ENCODE measurements at regions not wholly inside any gene's neighbourhood (a gene's known extent, or its start where the extent isn't known, plus 50 kb on each side); places are given as distances from the start of the nearest gene placed in this dataset.

DNA sequence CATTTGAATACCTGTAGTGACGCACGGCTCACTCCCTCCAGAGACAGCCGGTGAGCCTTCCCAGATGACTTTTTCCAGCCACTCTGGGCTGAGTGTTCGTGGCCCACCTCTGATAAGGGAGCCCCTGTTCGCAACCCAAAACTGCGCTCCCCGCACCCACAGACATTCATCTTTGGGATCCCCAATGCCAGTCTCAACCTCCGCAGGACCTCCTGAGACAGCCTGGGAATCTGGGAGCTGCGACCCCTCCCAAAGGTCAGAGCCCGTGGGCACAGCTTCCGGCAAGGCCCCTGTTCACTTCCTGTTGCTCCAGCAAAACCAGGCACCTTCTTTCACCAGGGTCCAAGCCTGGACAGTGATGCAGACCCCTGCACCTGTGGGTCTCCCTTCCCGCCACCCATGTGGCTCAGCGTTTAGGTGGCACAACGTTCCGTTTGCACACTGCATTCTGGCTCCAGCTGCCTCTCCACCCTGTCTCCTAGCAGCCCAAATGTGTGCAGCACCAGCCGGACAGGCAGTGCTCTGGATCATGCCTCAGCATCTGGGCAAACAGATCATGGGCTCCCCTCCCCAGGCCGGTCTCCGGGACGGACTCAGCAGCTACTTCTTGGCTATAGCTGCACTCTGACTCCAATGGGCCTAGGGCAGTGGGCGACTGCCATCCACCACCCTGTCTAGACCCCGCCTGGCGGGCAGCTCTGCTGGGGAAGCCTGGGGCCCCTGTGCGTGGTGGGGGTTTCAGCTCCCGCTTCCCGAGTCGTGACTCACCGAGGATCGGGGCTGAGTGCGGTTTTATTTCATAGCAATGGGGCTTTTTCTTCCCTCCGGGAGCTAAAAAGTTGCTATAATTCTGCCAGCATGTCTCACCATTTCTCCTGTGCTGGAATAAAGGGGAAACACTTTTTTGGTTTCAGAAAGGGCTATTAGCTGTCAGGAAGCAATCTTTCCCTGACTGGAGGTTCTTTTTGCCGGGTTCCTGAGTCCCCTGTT is 156.0 kb downstream of the OLFM1 start:
- TF ChIP-seq TAF1 (IDR thresholded peaks at IDR 0.05; ENCODE audit: borderline replicate concordance, low read depth, low read length) (no peak), POLR2A (IDR thresholded peaks at IDR 0.05; ENCODE audit: low read depth, low read length) (no peak), POLR2AphosphoS5 (IDR thresholded peaks at IDR 0.05; ENCODE audit: low read depth, low read length) (no peak)
- DNase-seq (ENCODE audit: insufficient read length) (no peak), FAIRE-seq (no peak)

DNA sequence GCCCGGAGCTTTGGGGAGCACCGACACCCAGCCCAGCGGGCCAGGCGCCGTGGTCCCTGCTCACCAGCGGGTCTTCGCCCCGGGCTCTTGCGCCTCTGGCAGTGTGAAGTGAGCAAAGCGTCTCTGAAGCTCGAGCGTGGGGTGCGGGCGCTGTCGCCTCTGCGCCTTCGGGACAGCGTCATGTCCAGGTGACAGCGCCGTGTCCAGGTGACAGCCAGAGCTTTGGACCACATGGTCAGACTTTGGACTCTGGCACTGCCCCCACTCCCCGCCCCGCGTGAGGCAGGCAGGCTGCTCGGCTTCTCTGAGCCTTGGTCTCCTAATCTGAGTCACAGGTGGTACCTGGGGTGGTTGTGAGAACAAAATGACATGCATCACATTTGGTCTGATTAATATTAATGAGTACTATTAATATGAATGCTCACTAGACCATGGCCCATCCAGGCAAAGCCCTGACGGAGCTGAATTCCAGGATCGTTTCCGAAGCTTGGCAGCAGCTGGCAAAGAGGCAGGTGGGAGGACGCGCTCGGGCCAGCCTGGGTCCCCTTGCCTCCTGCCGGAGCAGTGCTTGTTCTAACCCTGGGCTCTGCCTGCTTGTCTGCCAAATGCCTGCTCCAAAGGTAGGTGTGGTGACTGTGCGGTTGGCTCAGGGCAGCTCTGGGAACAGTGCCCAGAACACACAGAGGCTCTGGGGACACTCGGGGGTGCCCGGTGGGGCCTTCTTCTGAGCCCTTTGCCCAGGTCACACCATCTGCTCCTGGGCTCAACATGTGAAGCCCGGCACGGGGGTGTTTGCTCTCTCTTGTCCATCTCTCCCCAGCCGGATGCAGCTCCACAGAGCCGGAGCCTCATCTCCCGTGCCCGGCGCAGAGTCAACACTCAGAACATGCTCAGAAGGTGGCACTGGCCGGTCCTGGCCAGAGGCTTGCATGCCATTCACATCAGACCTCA is 157.1 kb downstream of the OLFM1 start:
- no peak for DNase-seq (ENCODE audit: insufficient read length)
- no peak for FAIRE-seq
- TF ChIP-seq POLR2AphosphoS5 (IDR thresholded peaks at IDR 0.05; ENCODE audit: low read depth, low read length) (no peak), TAF1 (IDR thresholded peaks at IDR 0.05; ENCODE audit: borderline replicate concordance, low read depth, low read length) (no peak), POLR2A (IDR thresholded peaks at IDR 0.05; ENCODE audit: low read depth, low read length) (no peak)

DNA sequence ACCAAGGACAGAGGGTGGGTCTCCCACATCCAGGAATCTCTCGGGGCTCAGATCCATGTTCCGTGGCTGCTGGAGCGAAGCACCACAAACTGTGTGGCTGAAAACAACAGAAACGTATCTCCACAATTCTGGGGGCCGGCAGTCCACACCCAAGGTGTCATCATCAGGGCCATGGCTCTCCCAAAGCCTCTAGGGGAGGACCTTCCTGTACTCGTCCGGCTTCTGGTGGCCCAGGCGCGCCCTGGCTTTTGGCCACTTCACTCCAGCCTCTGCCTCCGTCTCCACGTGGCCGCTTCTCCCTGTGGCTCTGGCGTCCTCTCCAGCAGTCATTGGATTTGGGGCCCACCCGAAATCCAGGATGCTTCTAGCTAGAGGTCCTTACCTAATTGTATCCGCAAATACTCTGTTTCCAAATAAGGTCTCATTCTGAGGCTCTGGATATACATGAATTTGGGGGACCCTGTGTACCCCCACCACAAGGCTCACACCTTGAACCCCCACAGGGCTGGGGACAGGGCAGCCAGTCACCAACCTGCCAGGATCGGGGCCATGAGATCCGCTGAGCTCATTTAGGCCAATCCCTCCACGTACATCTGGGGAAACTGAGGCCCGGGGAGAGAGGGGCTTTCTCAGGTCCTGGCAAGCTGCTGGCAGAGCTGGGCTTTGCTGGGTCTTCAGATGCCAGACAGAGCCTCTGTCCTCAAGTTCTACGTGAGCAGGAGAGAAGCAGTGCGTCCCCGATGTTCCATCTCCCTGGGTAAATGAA is 158.2 kb downstream of the OLFM1 start:
- TF ChIP-seq TAF1 (IDR thresholded peaks at IDR 0.05; ENCODE audit: borderline replicate concordance, low read depth, low read length) (no peak), POLR2A (IDR thresholded peaks at IDR 0.05; ENCODE audit: low read depth, low read length) (no peak), POLR2AphosphoS5 (IDR thresholded peaks at IDR 0.05; ENCODE audit: low read depth, low read length) (no peak)
- no peak for FAIRE-seq
- DNase-seq (ENCODE audit: insufficient read length) = no peak

DNA sequence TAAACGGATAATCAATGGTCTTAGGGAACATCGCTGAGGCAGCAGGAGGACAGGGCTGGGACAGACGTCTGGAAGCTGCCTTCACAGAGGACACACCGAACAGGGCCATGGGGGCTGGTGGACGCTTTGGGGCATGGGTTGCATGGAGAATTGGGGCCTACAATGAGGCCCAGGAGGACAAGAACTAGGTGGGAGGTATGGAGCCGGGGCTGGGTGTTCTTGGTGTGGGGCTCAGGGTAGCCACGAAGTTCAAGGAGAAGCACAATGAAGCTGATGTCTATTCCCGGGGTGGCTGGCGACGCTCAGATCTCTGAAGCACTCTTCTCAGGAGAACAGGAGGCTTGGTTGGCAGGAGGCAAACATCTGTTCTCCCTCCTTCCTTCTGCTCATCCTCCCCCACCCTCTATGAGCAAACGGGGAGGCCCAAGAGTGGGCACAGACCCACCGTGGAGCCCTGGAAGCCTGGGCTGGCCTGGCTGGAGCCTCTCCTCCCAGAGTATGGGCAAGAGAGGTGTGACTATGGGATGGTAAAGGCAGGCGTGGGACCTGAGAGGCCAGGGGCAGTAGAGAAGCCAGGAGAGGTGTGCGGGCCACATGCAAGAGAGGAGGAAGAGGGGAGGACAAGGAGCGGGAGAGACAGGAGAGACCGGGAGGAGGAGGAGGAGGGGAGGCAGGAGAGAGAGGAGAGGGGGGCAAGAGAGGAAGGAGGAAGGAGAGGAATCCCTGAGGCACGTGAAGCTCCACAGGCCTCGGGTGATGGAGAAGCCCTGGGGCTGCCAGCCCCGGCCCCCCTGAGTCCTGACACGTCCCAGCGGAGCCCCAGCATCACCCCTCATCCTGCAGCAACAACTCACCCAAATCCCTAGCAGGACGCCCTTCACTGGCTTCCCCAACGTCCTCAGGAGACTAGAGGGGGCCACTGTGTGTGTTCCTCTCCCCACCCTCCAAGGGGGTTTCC is 159.1 kb downstream of the OLFM1 start:
- FAIRE-seq (no peak), DNase-seq (ENCODE audit: insufficient read length) (no peak)
- TF ChIP-seq POLR2A (IDR thresholded peaks at IDR 0.05; ENCODE audit: low read depth, low read length) = no peak
- TF ChIP-seq TAF1 (IDR thresholded peaks at IDR 0.05; ENCODE audit: borderline replicate concordance, low read depth, low read length) = no peak
- TF ChIP-seq POLR2AphosphoS5 (IDR thresholded peaks at IDR 0.05; ENCODE audit: low read depth, low read length) = no peak

DNA sequence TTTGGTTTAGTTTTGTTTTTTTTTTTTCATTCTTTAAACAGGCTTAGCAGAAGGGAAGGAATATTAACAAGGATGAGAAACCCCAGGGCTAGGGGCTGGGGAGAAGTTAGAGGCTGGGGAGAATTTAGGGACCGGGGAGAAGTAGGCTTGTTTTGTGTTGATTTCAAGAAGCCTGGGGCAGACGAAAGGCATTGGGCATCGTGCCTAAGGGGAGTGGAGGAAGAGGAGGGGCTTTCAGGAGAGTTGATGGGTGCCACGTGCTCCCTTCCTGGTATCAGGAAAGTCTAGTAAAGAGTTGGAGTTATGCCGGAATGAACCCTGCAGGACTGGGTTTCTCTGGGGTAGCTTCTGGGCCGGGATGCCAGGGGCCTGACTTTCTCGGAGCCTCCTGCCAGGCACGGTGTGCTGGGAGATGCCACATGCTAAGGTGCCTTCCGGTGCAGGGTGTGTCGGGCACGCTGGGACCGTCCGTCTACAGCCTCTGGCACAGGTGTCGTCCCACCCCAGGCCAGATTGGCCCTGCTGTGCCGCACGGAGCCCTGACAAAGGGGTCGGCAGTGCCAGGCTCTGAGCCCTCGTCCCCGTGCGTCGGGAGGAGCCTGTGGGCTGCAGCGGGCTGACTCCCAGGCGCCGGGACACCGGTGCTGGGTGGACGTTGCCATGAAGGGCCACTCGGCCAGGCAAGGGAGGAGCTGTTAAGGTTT is 159.9 kb downstream of the OLFM1 start:
- no peak for FAIRE-seq
- no peak for TF ChIP-seq TAF1 (IDR thresholded peaks at IDR 0.05; ENCODE audit: borderline replicate concordance, low read depth, low read length)
- no peak for TF ChIP-seq POLR2A (IDR thresholded peaks at IDR 0.05; ENCODE audit: low read depth, low read length)
- DNase-seq (ENCODE audit: insufficient read length) = no peak

DNA sequence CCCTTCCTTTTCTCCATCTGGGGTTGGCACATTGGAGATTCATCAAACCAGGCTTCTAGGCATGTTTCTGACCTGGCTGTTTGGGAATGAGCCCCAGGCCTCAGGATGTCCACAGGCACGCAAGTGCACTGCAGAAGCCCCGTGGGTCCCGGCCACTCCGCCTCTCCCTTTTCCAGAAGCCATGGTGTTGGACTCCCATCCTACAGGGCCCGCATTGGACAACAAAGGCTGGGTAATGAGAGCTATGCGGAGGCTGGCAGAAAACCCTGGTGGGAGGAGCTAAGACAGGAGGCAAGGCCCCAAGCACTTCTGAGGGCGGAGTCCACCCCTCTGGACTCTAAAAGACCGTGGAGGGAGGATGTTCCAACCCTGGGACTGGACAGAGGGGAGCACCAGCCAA is 160.6 kb downstream of the OLFM1 start:
- FAIRE-seq = no peak
- DNase-seq (ENCODE audit: insufficient read length) = no peak
- TF ChIP-seq POLR2A (IDR thresholded peaks at IDR 0.05; ENCODE audit: low read depth, low read length) = no peak
- TF ChIP-seq POLR2AphosphoS5 (IDR thresholded peaks at IDR 0.05; ENCODE audit: low read depth, low read length) = no peak
- TF ChIP-seq TAF1 (IDR thresholded peaks at IDR 0.05; ENCODE audit: borderline replicate concordance, low read depth, low read length) = no peak

DNA sequence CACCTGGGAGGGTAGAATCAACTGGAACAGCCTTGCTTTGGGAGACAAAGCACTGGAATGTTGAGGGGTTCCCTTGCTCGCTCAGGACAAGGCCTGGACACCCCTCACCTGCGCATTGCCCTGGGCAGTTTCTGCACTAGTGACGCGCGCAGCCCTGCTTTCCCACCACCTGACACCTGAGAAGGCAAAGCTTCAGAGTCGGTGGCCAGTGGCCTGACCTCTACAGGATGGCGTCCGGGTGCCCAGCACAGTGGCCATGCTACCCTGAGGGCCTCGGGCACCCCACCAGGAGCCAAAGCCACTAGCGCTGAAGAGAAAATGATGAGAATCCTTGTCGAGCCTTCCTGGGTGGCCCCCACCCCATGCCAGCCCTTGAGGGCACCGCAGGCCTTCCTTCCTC is 161.3 kb downstream of the OLFM1 start:
- no peak for DNase-seq (ENCODE audit: insufficient read length)
- no peak for FAIRE-seq
- TF ChIP-seq POLR2AphosphoS5 (IDR thresholded peaks at IDR 0.05; ENCODE audit: low read depth, low read length) (no peak), TAF1 (IDR thresholded peaks at IDR 0.05; ENCODE audit: borderline replicate concordance, low read depth, low read length) (no peak)

DNA sequence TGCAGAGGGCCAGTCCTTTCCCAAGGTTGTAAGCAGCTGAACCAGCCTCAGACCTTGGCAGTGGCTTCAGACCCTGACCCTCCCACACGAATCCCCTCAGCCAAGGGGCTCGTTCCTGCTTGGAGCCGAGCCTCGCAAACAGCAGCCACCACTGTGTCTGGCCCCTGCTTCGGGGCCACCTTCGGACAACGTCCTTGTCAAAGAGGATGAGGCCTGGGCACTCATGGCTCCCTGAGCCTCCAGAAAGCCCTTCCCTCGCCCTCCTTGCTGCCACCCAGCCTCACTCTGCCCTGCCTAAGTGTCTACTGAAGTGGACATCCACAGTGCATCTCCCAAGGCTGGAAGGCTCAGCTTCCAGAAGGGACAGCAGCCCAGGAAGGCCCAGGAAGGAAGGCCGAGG is 161.7 kb downstream of the OLFM1 start:
- TF ChIP-seq POLR2A (IDR thresholded peaks at IDR 0.05; ENCODE audit: low read depth, low read length) (no peak), TAF1 (IDR thresholded peaks at IDR 0.05; ENCODE audit: borderline replicate concordance, low read depth, low read length) (no peak), POLR2AphosphoS5 (IDR thresholded peaks at IDR 0.05; ENCODE audit: low read depth, low read length) (no peak)

DNA sequence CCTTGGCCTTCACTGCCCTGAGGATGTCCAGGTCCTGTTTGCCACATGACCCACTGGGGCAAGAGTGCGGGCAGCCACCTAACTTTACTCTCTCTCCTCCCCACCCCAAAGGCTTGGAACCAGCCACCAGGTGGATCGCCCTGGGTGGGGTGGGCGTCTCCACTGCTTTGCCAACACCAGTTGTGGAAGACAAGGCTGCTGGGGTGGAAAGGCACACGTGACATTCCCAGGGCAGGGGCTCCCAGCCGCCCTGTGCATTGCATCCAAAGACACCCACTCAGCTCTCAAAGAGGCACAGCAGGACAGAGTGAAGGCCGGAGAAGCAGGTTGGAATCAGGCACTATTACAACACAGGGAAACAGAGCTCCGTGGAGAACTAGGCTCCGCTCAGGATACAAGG is 162.2 kb downstream of the OLFM1 start:
- FAIRE-seq (no peak), DNase-seq (ENCODE audit: insufficient read length) (no peak)
- TF ChIP-seq POLR2A (IDR thresholded peaks at IDR 0.05; ENCODE audit: low read depth, low read length) (no peak), TAF1 (IDR thresholded peaks at IDR 0.05; ENCODE audit: borderline replicate concordance, low read depth, low read length) (no peak), POLR2AphosphoS5 (IDR thresholded peaks at IDR 0.05; ENCODE audit: low read depth, low read length) (no peak)

More for the DNA sequence above, 161.7 kb downstream of the OLFM1 start:
- FAIRE-seq (no peak), DNase-seq (ENCODE audit: insufficient read length) (no peak)

All from GM12892 (cell line).